Sigmoid colon (tissue), 4 donors: ENCODE measurements at regions not wholly inside any gene's neighbourhood (a gene's known extent, or its start where the extent isn't known, plus 50 kb on each side); places are given as distances from the start of the nearest gene placed in this dataset.

Source experiments
- EP300 ChIP-seq, 4 donors: sonication (generic); formaldehyde crosslinking; IDR thresholded peaks; one replicate each; pipeline ENCODE4 v1.6.1; 2017; ENCODE audit warnings: antibody characterized with exemption in 4 of 4
- POLR2A ChIP-seq, 2 donors: fragments of 450-650 bp; IDR thresholded peaks; one replicate each; pipeline ENCODE4 v1.6.1; 2016; ENCODE audit warnings: antibody characterized with exemption in 2 of 2, mild to moderate bottlenecking in 2 of 2, moderate library complexity in 2 of 2
- POLR2AphosphoS5 ChIP-seq, 4 donors: sonication (generic); formaldehyde crosslinking; IDR thresholded peaks; one replicate each; pipeline ENCODE4 v1.6.1; 2017; ENCODE audit warnings: antibody characterized with exemption in 4 of 4
- TF ChIP-seq, protein P1 (sequence below), 4 experiments: fragments of 450-650 bp in 3 of 4; fragments of 200-600 bp in 1 of 4; IDR thresholded peaks; one replicate each; pipeline ENCODE4 v1.5.1; 2016 to 2019; ENCODE audit warnings: antibody characterized with exemption in 4 of 4, mild to moderate bottlenecking in 3 of 4, moderate library complexity in 2 of 4

DNA sequence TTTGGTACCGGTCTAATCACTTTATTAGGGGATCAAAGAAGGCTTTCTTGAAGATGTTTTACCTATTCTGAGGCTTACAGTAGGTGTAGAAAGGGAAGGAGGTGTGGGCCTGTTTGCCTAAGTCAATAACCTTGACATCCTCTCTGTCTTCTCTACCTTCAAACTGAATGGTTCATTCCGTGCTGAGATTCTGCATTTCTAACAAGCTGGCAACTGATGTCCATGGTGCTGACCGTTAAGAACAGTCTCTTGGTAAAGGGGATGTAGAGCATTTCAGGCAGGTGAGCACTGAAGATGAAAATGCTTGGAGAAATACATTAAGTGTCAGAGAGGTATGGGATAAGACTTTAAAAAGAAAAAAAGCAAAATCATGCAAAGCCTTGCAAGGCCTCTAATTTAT lies 51.5 kb upstream of the DGKB start:
- TF ChIP-seq, protein P1, sequence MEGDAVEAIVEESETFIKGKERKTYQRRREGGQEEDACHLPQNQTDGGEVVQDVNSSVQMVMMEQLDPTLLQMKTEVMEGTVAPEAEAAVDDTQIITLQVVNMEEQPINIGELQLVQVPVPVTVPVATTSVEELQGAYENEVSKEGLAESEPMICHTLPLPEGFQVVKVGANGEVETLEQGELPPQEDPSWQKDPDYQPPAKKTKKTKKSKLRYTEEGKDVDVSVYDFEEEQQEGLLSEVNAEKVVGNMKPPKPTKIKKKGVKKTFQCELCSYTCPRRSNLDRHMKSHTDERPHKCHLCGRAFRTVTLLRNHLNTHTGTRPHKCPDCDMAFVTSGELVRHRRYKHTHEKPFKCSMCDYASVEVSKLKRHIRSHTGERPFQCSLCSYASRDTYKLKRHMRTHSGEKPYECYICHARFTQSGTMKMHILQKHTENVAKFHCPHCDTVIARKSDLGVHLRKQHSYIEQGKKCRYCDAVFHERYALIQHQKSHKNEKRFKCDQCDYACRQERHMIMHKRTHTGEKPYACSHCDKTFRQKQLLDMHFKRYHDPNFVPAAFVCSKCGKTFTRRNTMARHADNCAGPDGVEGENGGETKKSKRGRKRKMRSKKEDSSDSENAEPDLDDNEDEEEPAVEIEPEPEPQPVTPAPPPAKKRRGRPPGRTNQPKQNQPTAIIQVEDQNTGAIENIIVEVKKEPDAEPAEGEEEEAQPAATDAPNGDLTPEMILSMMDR (IDR thresholded peaks at IDR 0.05), result no peak
- TF ChIP-seq POLR2A (IDR thresholded peaks at IDR 0.05) (no peak), POLR2AphosphoS5 (IDR thresholded peaks at IDR 0.05) (no peak), EP300 (IDR thresholded peaks at IDR 0.05) (no peak)
